ENCODE measurements at regions not wholly inside any gene's neighbourhood (a gene's known extent, or its start where the extent isn't known, plus 50 kb on each side); places are given as distances from the start of the nearest gene placed in this dataset. TPM values are rescaled to one million over a fixed set of nuclear protein-coding genes. Genes with fewer than 3 reads are reported as not detected.
"Not testable (repeated sequence)": the region's sequence is repeated elsewhere in the genome, so short reads cannot be mapped to it uniquely, and the experiment has no call there.

GRCh38 chr6:106721189-106721588, 91.8 kb downstream of the QRSL1 start:
- H3K27me3 Mint-ChIP-seq; DNase-seq; H3K36me3 Mint-ChIP-seq; H3K9me3 Mint-ChIP-seq; H3K4me1 Mint-ChIP-seq (ENCODE audit: low read depth); POLR2A ChIA-PET; H3K27ac Mint-ChIP-seq; intact Hi-C loops (cut with micrococcal nuclease); H3K4me3 Mint-ChIP-seq: not testable (repeated sequence)
- CTCF ChIA-PET = interaction anchor here (1.3 kb wide), 1 partner anchor 258 kb away, joined by 3 read pairs; no protein-coding TSS in a partner anchor

Small RNAs in the stretch of these regions (microRNA-seq; reads per million reads assigned to microRNA genes)
- gene MIR587 (ENCODE audit: borderline microRNAs expressed, borderline number of aligned reads, borderline replicate concordance) = not detected

Measured in activated CD4-positive, alpha-beta memory T cell treated with anti-CD3 and anti-CD28 coated beads for 36 hours (primary cell).